GM13977 (cell line): ENCODE measurements at regions not wholly inside any gene's neighbourhood (a gene's known extent, or its start where the extent isn't known, plus 50 kb on each side); places are given as distances from the start of the nearest gene placed in this dataset.

ENCODE experiments used
- DNase-seq: peaks from one replicate; pipeline ENCODE4 v3.0.0; 2012; ENCODE audit warnings: low spot score
- CTCF ChIP-seq: IDR thresholded peaks from 2 replicates; pipeline ENCODE4 v1.5.1; 2012; ENCODE audit warnings: mild to moderate bottlenecking, control low read depth; ENCODE audit not compliant: insufficient read depth; ENCODE audit errors: extremely low read depth, missing control alignments
- in situ Hi-C: fragments of 300-500 bp; cut with MboI; formaldehyde crosslinking; loops from one replicate; pipeline ENCODE4 v1.12.0; 2022; ENCODE audit warnings: low sequenced_read_pairs, low pct_unique_long_range_greater_than_20kb, mixed read lengths, inconsistent platforms; ENCODE audit not compliant: unreplicated experiment

GRCh38 chr4:127580891-127581290 lies 51.9 kb upstream of the INTU start:
- no peak for TF ChIP-seq CTCF
- in situ Hi-C loops, result no loop called here
- DNase-seq, result no peak
